Subcutaneous abdominal adipose tissue (tissue), 5 donors: ENCODE measurements at regions not wholly inside any gene's neighbourhood (a gene's known extent, or its start where the extent isn't known, plus 50 kb on each side); places are given as distances from the start of the nearest gene placed in this dataset.

Source experiments
- H3K27ac ChIP-seq: one replicate; pipeline ENCODE4 v1.7.0; 2013; ENCODE audit warnings: low read depth, mild to moderate bottlenecking, inconsistent platforms, low read length, moderate library complexity
- H3K27me3 ChIP-seq, 5 donors: one replicate each; pipeline ENCODE4 v1.7.0; 2013; ENCODE audit warnings: low read length in 5 of 5, inconsistent platforms in 1 of 5; ENCODE audit not compliant: control insufficient read depth in 5 of 5, insufficient read depth in 4 of 5
- H3K36me3 ChIP-seq, 5 donors: one replicate each; pipeline ENCODE4 v1.7.0; 2013; ENCODE audit warnings: low read length in 5 of 5; ENCODE audit not compliant: control insufficient read depth in 5 of 5, insufficient read depth in 5 of 5
- H3K4me1 ChIP-seq, 5 donors: one replicate each; pipeline ENCODE4 v1.7.0; 2013; ENCODE audit warnings: low read length in 5 of 5, mild to moderate bottlenecking in 3 of 5, moderate library complexity in 1 of 5; ENCODE audit not compliant: control insufficient read depth in 5 of 5, insufficient read depth in 5 of 5
- H3K4me3 ChIP-seq, 5 donors: one replicate each; pipeline ENCODE4 v1.7.0; 2013; ENCODE audit warnings: low read length in 5 of 5, low read depth in 1 of 5
- H3K9ac ChIP-seq, 5 donors: one replicate each; pipeline ENCODE4 v1.7.0; 2013; ENCODE audit warnings: low read length in 5 of 5, mild to moderate bottlenecking in 4 of 5, moderate library complexity in 3 of 5
- H3K9me3 ChIP-seq, 5 donors: one replicate each; pipeline ENCODE4 v1.7.0; 2013; ENCODE audit warnings: low read length in 5 of 5; ENCODE audit not compliant: control insufficient read depth in 5 of 5
- donor health status: healthy.
- donor health status: healthy.
- donor health status: healthy.
- donor health status: healthy.
- donor health status: healthy.

DNA sequence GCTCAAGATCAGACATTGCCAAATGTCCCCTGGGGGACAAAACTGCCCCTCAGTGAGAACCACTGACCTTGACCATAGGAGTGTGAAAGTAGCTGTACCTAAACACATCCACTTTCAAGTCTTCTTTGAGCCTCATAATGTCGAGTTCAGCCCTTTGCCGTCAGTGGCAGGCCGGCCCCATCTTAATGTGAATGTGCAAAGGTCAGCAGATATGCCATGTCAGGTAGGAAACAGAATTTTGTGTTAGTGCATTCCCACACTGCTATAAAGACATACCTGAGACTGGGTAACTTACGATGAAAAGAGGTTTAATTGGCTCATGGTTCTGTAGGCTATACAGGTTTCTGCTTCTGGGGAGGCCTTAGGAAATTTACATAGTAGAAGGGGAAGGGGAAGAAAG, 95.1 kb upstream of the PIRT start:
- Histone ChIP-seq H3K36me3 (no peaks in the 10 kb centered on the region), H3K4me1 (peaks cover 0 to 9% (median 0%) of the 10 kb centered on the region in 5 donors), H3K27me3 (peaks cover 0 to 6% (median 0%) of the 10 kb centered on the region in 5 donors), H3K9me3 (no peaks in the 10 kb centered on the region), H3K27ac (no peak overlapping the region), H3K9ac (no peak overlapping the region), H3K4me3 (no peak overlapping the region)

DNA sequence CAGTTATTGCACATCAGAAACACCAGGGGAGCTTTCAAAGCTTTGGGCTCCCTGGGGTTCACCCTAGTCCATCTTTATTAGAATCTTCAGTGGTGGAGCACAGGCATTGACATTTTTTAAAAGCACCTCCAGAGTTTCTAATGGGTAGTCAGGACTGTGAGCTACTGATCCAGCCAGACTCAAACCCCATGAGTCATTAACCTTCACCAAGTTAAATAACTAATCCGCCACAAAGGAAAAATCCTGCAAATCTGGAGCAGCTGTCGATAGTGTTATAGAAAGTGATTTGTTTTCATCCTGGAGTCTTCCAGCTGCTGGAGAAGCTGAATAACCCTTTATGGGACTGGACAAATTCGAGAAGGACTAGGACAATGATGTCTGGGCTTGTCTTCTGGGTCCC, 93.2 kb upstream of the PIRT start:
- peaks cover 0 to 6% (median 4%) of the 10 kb centered on the region in 5 donors for H3K27me3 ChIP-seq
- no peaks in the 10 kb centered on the region for H3K9me3 ChIP-seq
- peaks cover 0 to 9% (median 0%) of the 10 kb centered on the region in 5 donors for H3K4me1 ChIP-seq
- H3K4me3 ChIP-seq = no peak overlapping the region
- no peaks in the 10 kb centered on the region for H3K36me3 ChIP-seq
- H3K27ac ChIP-seq = no peak overlapping the region
- H3K9ac ChIP-seq = no peak overlapping the region

DNA sequence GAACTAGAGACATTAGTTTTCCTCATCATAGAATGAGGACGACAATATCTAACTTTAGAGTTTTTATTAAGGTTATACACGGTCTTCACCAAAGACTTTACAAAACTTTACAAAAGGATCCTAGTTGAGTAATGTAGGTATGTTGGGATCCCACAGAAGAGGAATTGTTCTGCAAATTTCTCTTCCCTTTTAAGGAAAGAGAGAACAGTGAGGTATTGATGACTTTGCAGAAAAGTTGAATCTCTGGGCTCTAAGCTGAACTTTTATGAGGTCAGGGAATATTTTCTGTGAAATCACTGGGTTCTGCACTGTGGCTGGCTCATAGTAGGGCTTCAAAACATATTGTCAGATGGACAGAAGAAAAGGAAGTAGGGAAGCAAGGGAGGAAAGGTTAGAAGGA, 89.8 kb upstream of the PIRT start:
- Histone ChIP-seq H3K4me3 (no peak overlapping the region), H3K4me1 (no peaks in the 10 kb centered on the region), H3K36me3 (no peaks in the 10 kb centered on the region), H3K27ac (no peak overlapping the region), H3K9ac (no peak overlapping the region), H3K27me3 (peaks cover 0 to 6% (median 4%) of the 10 kb centered on the region in 5 donors), H3K9me3 (no peaks in the 10 kb centered on the region)

DNA sequence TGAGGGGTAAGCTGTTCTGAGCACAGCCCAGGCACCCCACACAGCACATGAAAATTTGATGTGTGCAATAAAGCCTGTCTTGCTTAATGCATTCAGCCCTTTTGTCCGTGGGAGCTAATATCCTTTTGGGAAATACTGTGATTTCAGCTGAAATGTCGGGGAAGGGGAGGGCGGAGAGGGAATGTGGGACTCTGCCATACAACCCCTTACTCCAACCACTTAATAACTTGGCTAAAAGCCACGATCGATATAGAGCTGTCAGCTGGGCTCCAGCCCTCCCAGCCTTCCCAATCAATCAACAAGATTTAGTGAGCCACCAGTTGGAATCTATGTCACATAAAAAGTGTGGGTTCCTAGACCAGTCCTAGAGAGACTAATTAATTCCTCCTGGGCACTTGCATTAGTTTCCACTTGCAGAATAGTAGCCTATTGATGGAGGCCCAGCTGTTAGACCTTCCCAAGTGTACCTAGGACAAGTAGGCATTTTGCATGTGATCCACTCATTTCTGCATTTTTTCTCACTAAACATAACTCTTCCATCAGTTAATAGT, 82.7 kb upstream of the PIRT start:
- Histone ChIP-seq H3K4me3 (no peak overlapping the region), H3K27ac (no peak overlapping the region), H3K36me3 (no peaks in the 10 kb centered on the region), H3K4me1 (peaks cover 0 to 2% (median 0%) of the 10 kb centered on the region in 5 donors), H3K9ac (no peak overlapping the region), H3K9me3 (no peaks in the 10 kb centered on the region), H3K27me3 (no peaks in the 10 kb centered on the region)

DNA sequence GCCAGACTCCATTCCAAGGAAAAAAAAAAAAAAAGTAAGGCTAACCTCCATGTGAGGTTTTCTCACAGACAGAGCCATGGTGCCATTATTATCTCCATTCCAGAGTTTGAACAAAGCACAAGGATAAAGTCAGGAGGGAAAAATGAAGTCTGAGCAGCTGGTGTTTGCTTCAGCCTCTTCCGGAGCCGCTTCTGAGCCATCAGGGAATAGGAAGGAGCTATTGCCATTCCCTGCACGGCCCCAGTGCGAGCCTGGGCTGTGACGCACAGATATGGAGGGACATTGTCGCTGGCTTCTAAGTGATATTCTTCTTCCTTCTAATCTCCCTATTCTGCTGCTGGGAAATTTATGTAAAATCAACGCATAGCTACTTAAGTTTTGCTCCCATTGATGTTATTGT, 69.5 kb upstream of the PIRT start:
- peaks cover 0 to 2% (median 0%) of the 10 kb centered on the region in 5 donors for H3K27me3 ChIP-seq
- peaks cover 0 to 5% (median 3%) of the 10 kb centered on the region in 5 donors for H3K9me3 ChIP-seq
- H3K36me3 ChIP-seq = no peaks in the 10 kb centered on the region
- H3K27ac ChIP-seq = no peak overlapping the region
- no peak overlapping the region for H3K4me3 ChIP-seq
- H3K4me1 ChIP-seq = no peaks in the 10 kb centered on the region
- H3K9ac ChIP-seq = no peak overlapping the region

DNA sequence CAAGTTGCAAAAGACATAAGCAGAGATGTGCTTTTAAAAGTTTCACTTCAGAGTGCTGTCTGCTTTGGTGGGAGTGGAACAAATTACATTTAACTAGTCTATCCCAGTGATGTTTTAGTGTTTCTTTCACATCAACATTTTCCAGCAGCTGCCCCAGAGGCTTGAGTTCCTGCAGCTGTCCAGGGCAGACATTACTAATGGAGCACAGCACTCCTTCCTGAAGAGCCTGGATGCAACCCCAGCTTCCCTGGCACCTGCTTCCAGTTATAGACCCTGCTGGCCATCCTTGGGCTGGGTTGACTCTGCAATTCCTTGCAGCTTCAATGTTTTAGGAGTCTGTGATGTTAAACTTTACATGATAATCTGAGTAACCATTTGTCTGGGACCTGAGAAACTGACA, 61.4 kb upstream of the PIRT start:
- H3K36me3 ChIP-seq = no peaks in the 10 kb centered on the region
- no peak overlapping the region for H3K27ac ChIP-seq
- H3K9ac ChIP-seq = no peak overlapping the region
- no peaks in the 10 kb centered on the region for H3K9me3 ChIP-seq
- no peaks in the 10 kb centered on the region for H3K27me3 ChIP-seq
- no peak overlapping the region for H3K4me3 ChIP-seq
- H3K4me1 ChIP-seq = no peaks in the 10 kb centered on the region

DNA sequence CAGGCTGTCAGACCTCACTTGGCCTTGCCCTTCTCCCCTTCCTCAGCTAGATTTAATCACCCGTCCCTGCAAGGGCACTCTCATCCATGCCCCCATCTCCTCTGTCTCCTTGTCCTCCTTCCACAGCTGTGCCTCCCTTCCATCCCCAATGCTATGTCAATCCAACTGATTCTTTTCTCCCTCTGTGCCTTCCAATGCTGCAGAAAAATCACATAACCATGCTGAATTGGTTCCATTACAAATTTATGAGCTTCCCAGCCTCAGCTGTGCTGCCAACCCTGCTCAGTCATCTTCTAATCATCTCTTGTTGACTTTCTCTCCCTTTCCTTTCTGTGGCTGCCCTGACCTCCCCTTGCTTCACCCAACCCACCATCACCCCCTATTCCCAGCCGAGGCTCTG, 56.3 kb upstream of the PIRT start:
- Histone ChIP-seq H3K27me3 (peaks cover 0 to 8% (median under 1%) of the 10 kb centered on the region in 5 donors), H3K4me3 (no peak overlapping the region), H3K9ac (no peak overlapping the region), H3K36me3 (no peaks in the 10 kb centered on the region), H3K4me1 (no peaks in the 10 kb centered on the region), H3K9me3 (no peaks in the 10 kb centered on the region), H3K27ac (no peak overlapping the region)

DNA sequence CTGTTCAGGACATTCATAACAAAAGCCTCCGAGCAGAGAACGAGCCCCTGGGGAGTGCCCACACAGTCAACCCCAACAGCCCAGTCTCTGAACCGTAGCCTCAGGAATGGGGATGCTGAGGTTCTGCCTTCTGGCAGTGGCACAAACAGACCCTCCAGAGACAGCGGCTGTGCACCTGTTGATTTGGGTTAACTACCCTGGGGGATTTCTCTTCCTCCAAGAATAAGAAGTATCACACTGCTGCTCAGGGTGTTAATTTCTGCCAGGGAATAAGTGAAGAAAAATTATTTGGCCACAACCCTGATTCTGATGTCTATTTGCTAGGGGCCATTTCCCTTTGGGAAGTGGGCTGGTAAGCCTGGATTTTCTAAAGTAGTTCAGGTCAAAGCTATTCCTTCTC, 51.0 kb upstream of the PIRT start:
- no peaks in the 10 kb centered on the region for H3K36me3 ChIP-seq
- no peak overlapping the region for H3K4me3 ChIP-seq
- peaks cover 0 to 3% (median 0%) of the 10 kb centered on the region in 5 donors for H3K9me3 ChIP-seq
- no peak overlapping the region for H3K9ac ChIP-seq
- peaks cover 0 to 8% (median 3%) of the 10 kb centered on the region in 5 donors for H3K27me3 ChIP-seq
- H3K27ac ChIP-seq = no peak overlapping the region
- H3K4me1 ChIP-seq = no peaks in the 10 kb centered on the region
